ENCODE measurements at regions not wholly inside any gene's neighbourhood (a gene's known extent, or its start where the extent isn't known, plus 50 kb on each side); places are given as distances from the start of the nearest gene placed in this dataset.

DNA sequence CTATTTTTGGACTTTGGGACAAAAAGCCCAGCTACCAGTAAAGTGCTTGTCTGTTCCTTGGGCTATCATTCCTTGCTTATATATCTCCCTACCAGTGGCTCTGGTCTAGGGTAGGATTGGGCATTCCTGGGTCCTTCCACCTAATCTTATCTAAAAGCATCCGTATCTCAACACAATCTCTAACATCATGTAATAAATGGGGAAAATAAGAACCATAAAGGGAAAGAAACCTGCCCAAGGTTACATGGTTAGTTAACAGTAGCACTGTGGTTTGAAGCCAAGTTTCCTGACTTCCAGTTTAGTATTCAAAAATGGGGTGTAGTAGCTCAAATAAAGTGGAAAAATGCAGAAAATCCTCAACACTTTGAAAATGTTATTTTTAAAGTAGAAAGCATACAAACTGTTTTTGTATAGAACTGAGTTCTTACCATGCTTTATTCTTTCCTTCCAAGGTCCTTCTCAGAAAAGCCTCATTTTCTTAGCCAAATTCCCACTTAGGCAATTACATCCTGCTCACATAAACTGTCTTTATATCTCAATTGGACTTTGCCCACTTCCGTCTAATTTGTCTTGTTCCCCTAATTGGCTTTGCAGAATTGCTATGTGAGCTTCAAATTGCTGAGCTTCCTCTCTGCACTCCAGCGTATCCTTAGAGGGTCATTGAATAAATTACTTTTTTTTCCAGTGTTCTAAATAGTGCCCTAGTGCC is 273.1 kb upstream of the UBE2E3 start:
- TF ChIP-seq, protein P1, sequence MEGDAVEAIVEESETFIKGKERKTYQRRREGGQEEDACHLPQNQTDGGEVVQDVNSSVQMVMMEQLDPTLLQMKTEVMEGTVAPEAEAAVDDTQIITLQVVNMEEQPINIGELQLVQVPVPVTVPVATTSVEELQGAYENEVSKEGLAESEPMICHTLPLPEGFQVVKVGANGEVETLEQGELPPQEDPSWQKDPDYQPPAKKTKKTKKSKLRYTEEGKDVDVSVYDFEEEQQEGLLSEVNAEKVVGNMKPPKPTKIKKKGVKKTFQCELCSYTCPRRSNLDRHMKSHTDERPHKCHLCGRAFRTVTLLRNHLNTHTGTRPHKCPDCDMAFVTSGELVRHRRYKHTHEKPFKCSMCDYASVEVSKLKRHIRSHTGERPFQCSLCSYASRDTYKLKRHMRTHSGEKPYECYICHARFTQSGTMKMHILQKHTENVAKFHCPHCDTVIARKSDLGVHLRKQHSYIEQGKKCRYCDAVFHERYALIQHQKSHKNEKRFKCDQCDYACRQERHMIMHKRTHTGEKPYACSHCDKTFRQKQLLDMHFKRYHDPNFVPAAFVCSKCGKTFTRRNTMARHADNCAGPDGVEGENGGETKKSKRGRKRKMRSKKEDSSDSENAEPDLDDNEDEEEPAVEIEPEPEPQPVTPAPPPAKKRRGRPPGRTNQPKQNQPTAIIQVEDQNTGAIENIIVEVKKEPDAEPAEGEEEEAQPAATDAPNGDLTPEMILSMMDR (IDR thresholded peaks at IDR 0.05) = no peak
- TF ChIP-seq POLR2A (IDR thresholded peaks at IDR 0.05) = no peak
